GM23338 (cell line): ENCODE measurements at regions not wholly inside any gene's neighbourhood (a gene's known extent, or its start where the extent isn't known, plus 50 kb on each side); places are given as distances from the start of the nearest gene placed in this dataset.

Experiments
- ATAC-seq: fragments of 200-7000 bp; cut with Tn5 transposase; 3 replicates; pipeline ENCODE4 v1.9.1; 2020
- DNase-seq: peaks from one replicate; pipeline ENCODE4 v3.0.0-alpha.2; 2015; ENCODE audit warnings: low spot score
- H2AFZ ChIP-seq: fragments of 200-600 bp; sonication (generic); 2 replicates; pipeline ENCODE4 v1.8.0; 2016; ENCODE audit warnings: antibody characterized with exemption, mild to moderate bottlenecking, moderate library complexity
- H3F3A ChIP-seq: fragments of 200-600 bp; sonication (generic); replicated peaks from 2 replicates; pipeline ENCODE4 v1.8.0; 2017; ENCODE audit warnings: antibody characterized with exemption, mixed run types, low read depth
- H3K27ac ChIP-seq: fragments of 200-600 bp; sonication (generic); 2 replicates; pipeline ENCODE4 v1.6.1; 2016; ENCODE audit warnings: low read depth
- H3K27me3 ChIP-seq: fragments of 200-600 bp; sonication (generic); 2 replicates; pipeline ENCODE4 v1.8.0; 2016; ENCODE audit warnings: mild to moderate bottlenecking, mixed run types, moderate library complexity; ENCODE audit not compliant: insufficient read depth
- H3K36me3 ChIP-seq: fragments of 200-600 bp; sonication (generic); 2 replicates; pipeline ENCODE4 v1.8.0; 2016; ENCODE audit warnings: mild to moderate bottlenecking; ENCODE audit not compliant: insufficient read depth
- H3K4me1 ChIP-seq: fragments of 200-600 bp; sonication (generic); 2 replicates; pipeline ENCODE4 v1.8.0; 2016; ENCODE audit warnings: mild to moderate bottlenecking, moderate library complexity; ENCODE audit not compliant: insufficient read depth
- H3K4me2 ChIP-seq: fragments of 200-600 bp; sonication (generic); 2 replicates; pipeline ENCODE4 v1.7.1; 2017; ENCODE audit warnings: mixed run types
- H3K4me3 ChIP-seq: fragments of 200-600 bp; sonication (generic); 2 replicates; pipeline ENCODE4 v1.6.1; 2016; ENCODE audit warnings: mixed run types
- H3K79me2 ChIP-seq: fragments of 200-600 bp; sonication (generic); replicated peaks from 2 replicates; pipeline ENCODE4 v1.8.0; 2017; ENCODE audit warnings: mild to moderate bottlenecking; ENCODE audit not compliant: insufficient read depth
- H3K9me2 ChIP-seq: fragments of 200-600 bp; sonication (generic); 2 replicates; pipeline ENCODE4 v1.8.0; 2017; ENCODE audit not compliant: insufficient read depth
- H4K20me1 ChIP-seq: fragments of 200-600 bp; sonication (generic); replicated peaks from 2 replicates; pipeline ENCODE4 v1.8.0; 2017; ENCODE audit warnings: mild to moderate bottlenecking; ENCODE audit not compliant: insufficient read depth
- H3K27ac Mint-ChIP-seq: 2 replicates; pipeline ENCODE4 v1.8.0; 2020; ENCODE audit warnings: inconsistent platforms, mild to moderate bottlenecking, moderate library complexity, mixed read lengths
- H3K27me3 Mint-ChIP-seq: 3 replicates; pipeline ENCODE4 v1.8.0; 2022; ENCODE audit warnings: low read depth, mild to moderate bottlenecking, moderate library complexity, mixed read lengths, inconsistent platforms; ENCODE audit not compliant: insufficient read depth, poor library complexity
- H3K36me3 Mint-ChIP-seq: 3 replicates; pipeline ENCODE4 v1.8.0; 2021; ENCODE audit warnings: low read depth, mild to moderate bottlenecking, inconsistent platforms, moderate library complexity, mixed read lengths
- H3K4me1 Mint-ChIP-seq: 3 replicates; pipeline ENCODE4 v1.8.0; 2020; ENCODE audit warnings: mild to moderate bottlenecking, inconsistent platforms, mixed read lengths
- H3K4me3 Mint-ChIP-seq: 3 replicates; pipeline ENCODE4 v1.8.0; 2021; ENCODE audit warnings: moderate library complexity, mild to moderate bottlenecking, inconsistent platforms, mixed read lengths
- H3K9me3 Mint-ChIP-seq: 3 replicates; pipeline ENCODE4 v1.8.0; 2020; ENCODE audit warnings: moderate library complexity, mild to moderate bottlenecking, inconsistent platforms, mixed read lengths
- CREB1 ChIP-seq: fragments of 250-450 bp; sonication (Bioruptor Pico); IDR thresholded peaks from 2 replicates; pipeline ENCODE4 v1.5.0; 2020; ENCODE audit warnings: low read depth, mild to moderate bottlenecking, moderate library complexity
- CTCF ChIP-seq, 2 experiments: fragments of 200-600 bp in 1 of 2; sonication (generic) in 1 of 2; conservative IDR thresholded peaks; 2 replicates each; pipeline versions ENCODE4 v1.5.1 to v1.6.1; 2016 to 2017; ENCODE audit warnings: antibody characterized with exemption in 2 of 2, low read depth in 2 of 2, mild to moderate bottlenecking in 2 of 2, moderate library complexity in 1 of 2
- ETS1 ChIP-seq: IDR thresholded peaks from 2 replicates; pipeline ENCODE4 v1.6.1; 2016; ENCODE audit warnings: antibody characterized with exemption
- EZH2 ChIP-seq: fragments of 200-600 bp; sonication (generic); IDR thresholded peaks from one replicate; pipeline ENCODE4 v1.8.0; 2017; ENCODE audit warnings: antibody characterized with exemption, mild to moderate bottlenecking, low read depth; ENCODE audit not compliant: unreplicated experiment
- EZH2phosphoT487 ChIP-seq: fragments of 200-600 bp; sonication (generic); IDR thresholded peaks from one replicate; pipeline ENCODE4 v1.8.1; 2018; ENCODE audit warnings: antibody characterized with exemption; ENCODE audit not compliant: unreplicated experiment
- JUNB ChIP-seq: IDR thresholded peaks from one replicate; pipeline ENCODE4 v1.6.1; 2016; ENCODE audit warnings: antibody characterized with exemption; ENCODE audit not compliant: unreplicated experiment
- NANOG ChIP-seq: IDR thresholded peaks from 2 replicates; pipeline ENCODE4 v1.6.1; 2016; ENCODE audit warnings: antibody characterized with exemption, borderline replicate concordance
- POLR2AphosphoS5 ChIP-seq: IDR thresholded peaks from 2 replicates; pipeline ENCODE4 v1.6.1; 2016; ENCODE audit warnings: antibody characterized with exemption, low read depth
- STAT1 ChIP-seq: IDR thresholded peaks from one replicate; pipeline ENCODE4 v1.6.1; 2016; ENCODE audit warnings: antibody characterized with exemption; ENCODE audit not compliant: unreplicated experiment
- ZNF114 ChIP-seq: fragments of 250-450 bp; sonication (Bioruptor Pico); IDR thresholded peaks from 2 replicates; pipeline ENCODE4 v1.5.0; 2020; ENCODE audit warnings: mild to moderate bottlenecking, moderate library complexity
- ZNF331 ChIP-seq: fragments of 250-450 bp; sonication (Bioruptor Pico); IDR thresholded peaks from 2 replicates; pipeline ENCODE4 v1.5.0; 2020; ENCODE audit warnings: low read depth, mild to moderate bottlenecking, moderate library complexity
- TF ChIP-seq, protein P1 (sequence below): fragments of 250-450 bp; sonication (Bioruptor Pico); IDR thresholded peaks from 2 replicates; pipeline ENCODE4 v1.5.0; 2020; ENCODE audit warnings: mild to moderate bottlenecking, moderate library complexity
- TF ChIP-seq, protein P2 (sequence below): IDR thresholded peaks from one replicate; pipeline ENCODE4 v1.6.1; 2018; ENCODE audit warnings: antibody characterized with exemption; ENCODE audit not compliant: unreplicated experiment

GRCh38 chr5:124901081-124901480 lies 154.6 kb upstream of the ZNF608 start:
- no peak for ATAC-seq
- Histone ChIP-seq H4K20me1 (no peaks in the 10 kb centered on the region), H3K4me2 (no peak overlapping the region), H3K27me3 (peaks cover 38% of the 10 kb centered on the region), H2AFZ (no peak overlapping the region), H3K4me1 (peaks cover 14% of the 10 kb centered on the region), H3F3A (peaks cover 8% of the 10 kb centered on the region; the same call in 1 of the 2 replicates), H3K36me3 (peaks cover 3% of the 10 kb centered on the region; the same call in 1 of the 2 replicates), H3K4me3 (no peak overlapping the region), H3K79me2 (no peaks in the 10 kb centered on the region), H3K27ac (no peak overlapping the region), H3K9me2 (no peaks in the 10 kb centered on the region; the same call in 1 of the 2 replicates)
- peaks cover 16% of the 10 kb centered on the region for H3K9me3 Mint-ChIP-seq
- TF ChIP-seq ZNF331 (CRISPR knock-in tag) (no peak), POLR2AphosphoS5 (no peak), EZH2phosphoT487 (no peak), CREB1 (CRISPR knock-in tag) (no peak), CTCF (conservative IDR thresholded peaks at IDR 0.05; ENCODE audit: low read depth in 2 of 2) (no peak), EZH2 (no peak), JUNB (no peak), NANOG (no peak), STAT1 (no peak), ZNF114 (CRISPR knock-in tag) (no peak), ETS1 (no peak)
- TF ChIP-seq, protein P1, sequence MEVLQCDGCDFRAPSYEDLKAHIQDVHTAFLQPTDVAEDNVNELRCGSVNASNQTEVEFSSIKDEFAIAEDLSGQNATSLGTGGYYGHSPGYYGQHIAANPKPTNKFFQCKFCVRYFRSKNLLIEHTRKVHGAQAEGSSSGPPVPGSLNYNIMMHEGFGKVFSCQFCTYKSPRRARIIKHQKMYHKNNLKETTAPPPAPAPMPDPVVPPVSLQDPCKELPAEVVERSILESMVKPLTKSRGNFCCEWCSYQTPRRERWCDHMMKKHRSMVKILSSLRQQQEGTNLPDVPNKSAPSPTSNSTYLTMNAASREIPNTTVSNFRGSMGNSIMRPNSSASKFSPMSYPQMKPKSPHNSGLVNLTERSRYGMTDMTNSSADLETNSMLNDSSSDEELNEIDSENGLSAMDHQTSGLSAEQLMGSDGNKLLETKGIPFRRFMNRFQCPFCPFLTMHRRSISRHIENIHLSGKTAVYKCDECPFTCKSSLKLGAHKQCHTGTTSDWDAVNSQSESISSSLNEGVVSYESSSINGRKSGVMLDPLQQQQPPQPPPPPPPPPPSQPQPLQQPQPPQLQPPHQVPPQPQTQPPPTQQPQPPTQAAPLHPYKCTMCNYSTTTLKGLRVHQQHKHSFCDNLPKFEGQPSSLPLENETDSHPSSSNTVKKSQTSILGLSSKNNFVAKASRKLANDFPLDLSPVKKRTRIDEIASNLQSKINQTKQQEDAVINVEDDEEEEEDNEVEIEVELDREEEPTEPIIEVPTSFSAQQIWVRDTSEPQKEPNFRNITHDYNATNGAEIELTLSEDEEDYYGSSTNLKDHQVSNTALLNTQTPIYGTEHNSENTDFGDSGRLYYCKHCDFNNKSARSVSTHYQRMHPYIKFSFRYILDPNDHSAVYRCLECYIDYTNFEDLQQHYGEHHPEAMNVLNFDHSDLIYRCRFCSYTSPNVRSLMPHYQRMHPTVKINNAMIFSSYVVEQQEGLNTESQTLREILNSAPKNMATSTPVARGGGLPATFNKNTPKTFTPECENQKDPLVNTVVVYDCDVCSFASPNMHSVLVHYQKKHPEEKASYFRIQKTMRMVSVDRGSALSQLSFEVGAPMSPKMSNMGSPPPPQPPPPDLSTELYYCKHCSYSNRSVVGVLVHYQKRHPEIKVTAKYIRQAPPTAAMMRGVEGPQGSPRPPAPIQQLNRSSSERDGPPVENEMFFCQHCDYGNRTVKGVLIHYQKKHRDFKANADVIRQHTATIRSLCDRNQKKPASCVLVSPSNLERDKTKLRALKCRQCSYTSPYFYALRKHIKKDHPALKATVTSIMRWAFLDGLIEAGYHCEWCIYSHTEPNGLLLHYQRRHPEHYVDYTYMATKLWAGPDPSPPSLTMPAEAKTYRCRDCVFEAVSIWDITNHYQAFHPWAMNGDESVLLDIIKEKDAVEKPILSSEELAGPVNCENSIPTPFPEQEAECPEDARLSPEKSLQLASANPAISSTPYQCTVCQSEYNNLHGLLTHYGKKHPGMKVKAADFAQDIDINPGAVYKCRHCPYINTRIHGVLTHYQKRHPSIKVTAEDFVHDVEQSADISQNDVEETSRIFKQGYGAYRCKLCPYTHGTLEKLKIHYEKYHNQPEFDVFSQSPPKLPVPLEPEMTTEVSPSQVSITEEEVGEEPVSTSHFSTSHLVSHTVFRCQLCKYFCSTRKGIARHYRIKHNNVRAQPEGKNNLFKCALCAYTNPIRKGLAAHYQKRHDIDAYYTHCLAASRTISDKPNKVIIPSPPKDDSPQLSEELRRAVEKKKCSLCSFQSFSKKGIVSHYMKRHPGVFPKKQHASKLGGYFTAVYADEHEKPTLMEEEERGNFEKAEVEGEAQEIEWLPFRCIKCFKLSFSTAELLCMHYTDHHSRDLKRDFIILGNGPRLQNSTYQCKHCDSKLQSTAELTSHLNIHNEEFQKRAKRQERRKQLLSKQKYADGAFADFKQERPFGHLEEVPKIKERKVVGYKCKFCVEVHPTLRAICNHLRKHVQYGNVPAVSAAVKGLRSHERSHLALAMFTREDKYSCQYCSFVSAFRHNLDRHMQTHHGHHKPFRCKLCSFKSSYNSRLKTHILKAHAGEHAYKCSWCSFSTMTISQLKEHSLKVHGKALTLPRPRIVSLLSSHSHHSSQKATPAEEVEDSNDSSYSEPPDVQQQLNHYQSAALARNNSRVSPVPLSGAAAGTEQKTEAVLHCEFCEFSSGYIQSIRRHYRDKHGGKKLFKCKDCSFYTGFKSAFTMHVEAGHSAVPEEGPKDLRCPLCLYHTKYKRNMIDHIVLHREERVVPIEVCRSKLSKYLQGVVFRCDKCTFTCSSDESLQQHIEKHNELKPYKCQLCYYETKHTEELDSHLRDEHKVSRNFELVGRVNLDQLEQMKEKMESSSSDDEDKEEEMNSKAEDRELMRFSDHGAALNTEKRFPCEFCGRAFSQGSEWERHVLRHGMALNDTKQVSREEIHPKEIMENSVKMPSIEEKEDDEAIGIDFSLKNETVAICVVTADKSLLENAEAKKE (CRISPR knock-in tag): no peak
- TF ChIP-seq, protein P2, sequence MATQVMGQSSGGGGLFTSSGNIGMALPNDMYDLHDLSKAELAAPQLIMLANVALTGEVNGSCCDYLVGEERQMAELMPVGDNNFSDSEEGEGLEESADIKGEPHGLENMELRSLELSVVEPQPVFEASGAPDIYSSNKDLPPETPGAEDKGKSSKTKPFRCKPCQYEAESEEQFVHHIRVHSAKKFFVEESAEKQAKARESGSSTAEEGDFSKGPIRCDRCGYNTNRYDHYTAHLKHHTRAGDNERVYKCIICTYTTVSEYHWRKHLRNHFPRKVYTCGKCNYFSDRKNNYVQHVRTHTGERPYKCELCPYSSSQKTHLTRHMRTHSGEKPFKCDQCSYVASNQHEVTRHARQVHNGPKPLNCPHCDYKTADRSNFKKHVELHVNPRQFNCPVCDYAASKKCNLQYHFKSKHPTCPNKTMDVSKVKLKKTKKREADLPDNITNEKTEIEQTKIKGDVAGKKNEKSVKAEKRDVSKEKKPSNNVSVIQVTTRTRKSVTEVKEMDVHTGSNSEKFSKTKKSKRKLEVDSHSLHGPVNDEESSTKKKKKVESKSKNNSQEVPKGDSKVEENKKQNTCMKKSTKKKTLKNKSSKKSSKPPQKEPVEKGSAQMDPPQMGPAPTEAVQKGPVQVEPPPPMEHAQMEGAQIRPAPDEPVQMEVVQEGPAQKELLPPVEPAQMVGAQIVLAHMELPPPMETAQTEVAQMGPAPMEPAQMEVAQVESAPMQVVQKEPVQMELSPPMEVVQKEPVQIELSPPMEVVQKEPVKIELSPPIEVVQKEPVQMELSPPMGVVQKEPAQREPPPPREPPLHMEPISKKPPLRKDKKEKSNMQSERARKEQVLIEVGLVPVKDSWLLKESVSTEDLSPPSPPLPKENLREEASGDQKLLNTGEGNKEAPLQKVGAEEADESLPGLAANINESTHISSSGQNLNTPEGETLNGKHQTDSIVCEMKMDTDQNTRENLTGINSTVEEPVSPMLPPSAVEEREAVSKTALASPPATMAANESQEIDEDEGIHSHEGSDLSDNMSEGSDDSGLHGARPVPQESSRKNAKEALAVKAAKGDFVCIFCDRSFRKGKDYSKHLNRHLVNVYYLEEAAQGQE: no peak
- no peak overlapping the region for H3K27ac Mint-ChIP-seq
- H3K27me3 Mint-ChIP-seq: peaks cover 22% of the 10 kb centered on the region
- H3K36me3 Mint-ChIP-seq: peaks cover 10% of the 10 kb centered on the region; the same call in 2 of the 3 replicates
- no peak overlapping the region for H3K4me3 Mint-ChIP-seq
- peaks cover 21% of the 10 kb centered on the region; the same call in 2 of the 3 replicates for H3K4me1 Mint-ChIP-seq
- DNase-seq: no peak
